Right lobe of liver (tissue), 4 donors: ENCODE measurements at regions not wholly inside any gene's neighbourhood (a gene's known extent, or its start where the extent isn't known, plus 50 kb on each side); places are given as distances from the start of the nearest gene placed in this dataset.

Source experiments
- POLR2A ChIP-seq: fragments of 450-650 bp; IDR thresholded peaks from one replicate; pipeline ENCODE4 v1.6.1; 2017; ENCODE audit warnings: antibody characterized with exemption, mild to moderate bottlenecking
- TF ChIP-seq, protein P1 (sequence below), 4 donors: fragments of 200-600 bp in 3 of 4; fragments of 450-650 bp in 1 of 4; IDR thresholded peaks; one replicate each; pipeline versions ENCODE4 v1.5.1 to v1.8.0; 2016 to 2022; ENCODE audit warnings: antibody characterized with exemption in 4 of 4, mild to moderate bottlenecking in 2 of 4
- donor health status: DM: no; HTN: no; CAD: no.
- donor health status: DM: no; HTN: no; CAD: no.
- donor health status: DM: no; HTN: yes; CAD: no.

DNA sequence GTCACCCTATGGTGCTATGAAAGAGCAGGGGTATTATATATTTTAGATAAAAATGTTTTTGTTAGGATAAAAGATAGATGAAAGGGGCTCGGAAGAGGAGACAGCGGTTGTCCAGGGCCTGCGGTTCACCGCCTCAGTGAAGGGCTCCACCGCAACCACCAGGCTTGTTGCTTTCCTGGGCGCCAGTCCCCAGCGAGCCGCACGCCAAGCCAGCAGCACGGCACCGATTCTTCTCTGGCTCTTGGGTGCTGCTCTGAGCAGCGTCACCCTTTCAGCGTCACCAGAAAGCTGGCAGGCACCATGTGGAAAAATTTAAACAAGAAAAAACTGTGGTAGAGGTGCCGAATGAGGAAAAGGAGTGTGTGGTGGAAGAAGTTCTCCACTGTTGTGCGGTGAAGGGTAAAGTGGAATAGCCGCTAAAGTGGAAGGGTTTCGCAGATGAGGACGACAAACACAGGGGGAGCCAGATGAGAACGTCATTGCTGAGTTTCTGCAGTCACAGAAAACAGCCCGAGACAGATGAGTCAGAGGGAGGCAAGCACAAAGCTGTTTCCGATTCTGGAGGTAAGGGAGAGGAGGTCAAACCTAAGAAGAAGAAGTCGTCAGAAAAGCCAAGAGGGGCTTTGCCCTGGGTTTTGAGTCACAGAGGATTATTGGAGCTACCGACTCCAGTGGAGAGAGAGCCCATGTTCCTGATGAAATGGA is 569.2 kb downstream of the ZBBX start:
- TF ChIP-seq, protein P1, sequence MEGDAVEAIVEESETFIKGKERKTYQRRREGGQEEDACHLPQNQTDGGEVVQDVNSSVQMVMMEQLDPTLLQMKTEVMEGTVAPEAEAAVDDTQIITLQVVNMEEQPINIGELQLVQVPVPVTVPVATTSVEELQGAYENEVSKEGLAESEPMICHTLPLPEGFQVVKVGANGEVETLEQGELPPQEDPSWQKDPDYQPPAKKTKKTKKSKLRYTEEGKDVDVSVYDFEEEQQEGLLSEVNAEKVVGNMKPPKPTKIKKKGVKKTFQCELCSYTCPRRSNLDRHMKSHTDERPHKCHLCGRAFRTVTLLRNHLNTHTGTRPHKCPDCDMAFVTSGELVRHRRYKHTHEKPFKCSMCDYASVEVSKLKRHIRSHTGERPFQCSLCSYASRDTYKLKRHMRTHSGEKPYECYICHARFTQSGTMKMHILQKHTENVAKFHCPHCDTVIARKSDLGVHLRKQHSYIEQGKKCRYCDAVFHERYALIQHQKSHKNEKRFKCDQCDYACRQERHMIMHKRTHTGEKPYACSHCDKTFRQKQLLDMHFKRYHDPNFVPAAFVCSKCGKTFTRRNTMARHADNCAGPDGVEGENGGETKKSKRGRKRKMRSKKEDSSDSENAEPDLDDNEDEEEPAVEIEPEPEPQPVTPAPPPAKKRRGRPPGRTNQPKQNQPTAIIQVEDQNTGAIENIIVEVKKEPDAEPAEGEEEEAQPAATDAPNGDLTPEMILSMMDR (IDR thresholded peaks at IDR 0.05), result no peak
- no peak for TF ChIP-seq POLR2A
